GM12878 (cell line): ENCODE measurements at regions not wholly inside any gene's neighbourhood (a gene's known extent, or its start where the extent isn't known, plus 50 kb on each side); places are given as distances from the start of the nearest gene placed in this dataset.

Source experiments
- ATF7 ChIP-seq: fragments of 450-650 bp; IDR thresholded peaks from 2 replicates; pipeline ENCODE4 v1.6.1; 2016; ENCODE audit warnings: low read depth, mild to moderate bottlenecking
- BMI1 ChIP-seq: fragments of 450-650 bp; IDR thresholded peaks from 2 replicates; pipeline ENCODE4 v1.6.1; 2016; ENCODE audit warnings: mild to moderate bottlenecking, moderate library complexity, borderline replicate concordance
- CEBPB ChIP-seq, 2 experiments: fragments of 150-350 bp in 1 of 2; IDR thresholded peaks; 2 replicates each; pipeline ENCODE4 v1.6.1; 2012 to 2014; ENCODE audit warnings: low read depth in 2 of 2, low read length in 2 of 2, borderline replicate concordance in 1 of 2, inconsistent platforms in 1 of 2
- EZH2 ChIP-seq: IDR thresholded peaks from 2 replicates; pipeline ENCODE4 v1.6.1; 2012; ENCODE audit warnings: low read depth, mild to moderate bottlenecking, control low read depth, inconsistent platforms, low read length, borderline replicate concordance; ENCODE audit not compliant: control insufficient read depth
- FOS ChIP-seq: IDR thresholded peaks from 3 replicates; pipeline ENCODE4 v1.6.1; 2011; ENCODE audit warnings: borderline replicate concordance; ENCODE audit not compliant: insufficient read length; ENCODE audit errors: extremely low read depth
- HDAC2 ChIP-seq: fragments of 200-600 bp; sonication (generic); IDR thresholded peaks from 2 replicates; pipeline ENCODE4 v1.6.1; 2017
- NFIC ChIP-seq: IDR thresholded peaks from 2 replicates; pipeline ENCODE4 v1.6.1; 2012; ENCODE audit warnings: low read depth, mild to moderate bottlenecking, inconsistent platforms, low read length, moderate library complexity
- PAX8 ChIP-seq: fragments of 450-650 bp; IDR thresholded peaks from 2 replicates; pipeline ENCODE4 v1.6.1; 2017; ENCODE audit warnings: mild to moderate bottlenecking, moderate library complexity
- RELA ChIP-seq: fragments of 450-650 bp; IDR thresholded peaks from 2 replicates; pipeline ENCODE4 v1.8.0; 2014; ENCODE audit warnings: borderline replicate concordance; ENCODE audit not compliant: partially characterized antibody
- USF1 ChIP-seq: IDR thresholded peaks from 2 replicates; pipeline ENCODE4 v1.6.1; 2011; ENCODE audit warnings: borderline replicate concordance, low read depth, mild to moderate bottlenecking, moderate library complexity, mixed read lengths, low read length; ENCODE audit not compliant: insufficient read depth; ENCODE audit errors: extremely low read length
- TF ChIP-seq, protein P1 (sequence below): IDR thresholded peaks from 2 replicates; pipeline ENCODE4 v1.6.1; 2012; ENCODE audit warnings: mild to moderate bottlenecking, low read depth, low read length
- TF ChIP-seq, protein P2 (sequence below), 3 experiments: IDR thresholded peaks in 2 of 3; conservative IDR thresholded peaks in 1 of 3; 2 replicates each; pipeline ENCODE4 v1.5.1; 2011; ENCODE audit warnings: low read depth in 3 of 3, low read length in 3 of 3, mild to moderate bottlenecking in 3 of 3, control low read depth in 2 of 3, moderate library complexity in 2 of 3, inconsistent platforms in 1 of 3, mixed read lengths in 1 of 3; ENCODE audit not compliant: control insufficient read depth in 2 of 3, insufficient read depth in 1 of 3; ENCODE audit errors: extremely low read depth in 1 of 3

DNA sequence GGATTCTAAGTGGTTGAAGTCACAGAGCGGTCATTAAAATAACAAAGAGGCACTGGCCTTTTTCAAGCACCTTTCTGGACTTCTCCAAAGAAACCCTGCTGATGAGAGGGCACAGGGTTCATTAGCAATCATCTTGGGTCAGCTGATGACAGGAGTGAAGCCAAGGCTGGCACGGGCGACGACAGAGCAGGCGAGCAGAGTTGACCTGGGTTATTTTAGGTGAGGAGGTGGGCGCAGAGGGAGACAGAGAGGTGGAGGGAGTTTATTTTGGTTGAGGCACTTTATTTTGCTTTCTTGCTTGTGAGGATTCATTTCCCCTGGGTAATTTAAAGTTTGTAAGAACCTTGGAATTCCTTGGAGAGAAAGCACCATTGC lies 57.9 kb downstream of the OLIG1 start:
- TF ChIP-seq HDAC2 (no peak), USF1 (no peak), BMI1 (no peak), RELA (no peak), FOS (no peak), NFIC (no peak), EZH2 (no peak), PAX8 (no peak), CEBPB (IDR thresholded peaks at IDR 0.05; ENCODE audit: borderline replicate concordance in 1 of 2, low read depth in 2 of 2, low read length in 2 of 2) (no peak), ATF7 (no peak)
- TF ChIP-seq, protein P1, sequence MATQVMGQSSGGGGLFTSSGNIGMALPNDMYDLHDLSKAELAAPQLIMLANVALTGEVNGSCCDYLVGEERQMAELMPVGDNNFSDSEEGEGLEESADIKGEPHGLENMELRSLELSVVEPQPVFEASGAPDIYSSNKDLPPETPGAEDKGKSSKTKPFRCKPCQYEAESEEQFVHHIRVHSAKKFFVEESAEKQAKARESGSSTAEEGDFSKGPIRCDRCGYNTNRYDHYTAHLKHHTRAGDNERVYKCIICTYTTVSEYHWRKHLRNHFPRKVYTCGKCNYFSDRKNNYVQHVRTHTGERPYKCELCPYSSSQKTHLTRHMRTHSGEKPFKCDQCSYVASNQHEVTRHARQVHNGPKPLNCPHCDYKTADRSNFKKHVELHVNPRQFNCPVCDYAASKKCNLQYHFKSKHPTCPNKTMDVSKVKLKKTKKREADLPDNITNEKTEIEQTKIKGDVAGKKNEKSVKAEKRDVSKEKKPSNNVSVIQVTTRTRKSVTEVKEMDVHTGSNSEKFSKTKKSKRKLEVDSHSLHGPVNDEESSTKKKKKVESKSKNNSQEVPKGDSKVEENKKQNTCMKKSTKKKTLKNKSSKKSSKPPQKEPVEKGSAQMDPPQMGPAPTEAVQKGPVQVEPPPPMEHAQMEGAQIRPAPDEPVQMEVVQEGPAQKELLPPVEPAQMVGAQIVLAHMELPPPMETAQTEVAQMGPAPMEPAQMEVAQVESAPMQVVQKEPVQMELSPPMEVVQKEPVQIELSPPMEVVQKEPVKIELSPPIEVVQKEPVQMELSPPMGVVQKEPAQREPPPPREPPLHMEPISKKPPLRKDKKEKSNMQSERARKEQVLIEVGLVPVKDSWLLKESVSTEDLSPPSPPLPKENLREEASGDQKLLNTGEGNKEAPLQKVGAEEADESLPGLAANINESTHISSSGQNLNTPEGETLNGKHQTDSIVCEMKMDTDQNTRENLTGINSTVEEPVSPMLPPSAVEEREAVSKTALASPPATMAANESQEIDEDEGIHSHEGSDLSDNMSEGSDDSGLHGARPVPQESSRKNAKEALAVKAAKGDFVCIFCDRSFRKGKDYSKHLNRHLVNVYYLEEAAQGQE: no peak
- TF ChIP-seq, protein P2, sequence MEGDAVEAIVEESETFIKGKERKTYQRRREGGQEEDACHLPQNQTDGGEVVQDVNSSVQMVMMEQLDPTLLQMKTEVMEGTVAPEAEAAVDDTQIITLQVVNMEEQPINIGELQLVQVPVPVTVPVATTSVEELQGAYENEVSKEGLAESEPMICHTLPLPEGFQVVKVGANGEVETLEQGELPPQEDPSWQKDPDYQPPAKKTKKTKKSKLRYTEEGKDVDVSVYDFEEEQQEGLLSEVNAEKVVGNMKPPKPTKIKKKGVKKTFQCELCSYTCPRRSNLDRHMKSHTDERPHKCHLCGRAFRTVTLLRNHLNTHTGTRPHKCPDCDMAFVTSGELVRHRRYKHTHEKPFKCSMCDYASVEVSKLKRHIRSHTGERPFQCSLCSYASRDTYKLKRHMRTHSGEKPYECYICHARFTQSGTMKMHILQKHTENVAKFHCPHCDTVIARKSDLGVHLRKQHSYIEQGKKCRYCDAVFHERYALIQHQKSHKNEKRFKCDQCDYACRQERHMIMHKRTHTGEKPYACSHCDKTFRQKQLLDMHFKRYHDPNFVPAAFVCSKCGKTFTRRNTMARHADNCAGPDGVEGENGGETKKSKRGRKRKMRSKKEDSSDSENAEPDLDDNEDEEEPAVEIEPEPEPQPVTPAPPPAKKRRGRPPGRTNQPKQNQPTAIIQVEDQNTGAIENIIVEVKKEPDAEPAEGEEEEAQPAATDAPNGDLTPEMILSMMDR (IDR thresholded peaks at IDR 0.05 in 2 of 3, conservative IDR thresholded peaks at IDR 0.05 in 1 of 3; ENCODE audit: control insufficient read depth in 2 of 3, extremely low read depth in 1 of 3, insufficient read depth in 1 of 3, low read depth in 3 of 3, low read length in 3 of 3): no peak
